T-helper 17 cell (primary cell): ENCODE measurements at regions not wholly inside any gene's neighbourhood (a gene's known extent, or its start where the extent isn't known, plus 50 kb on each side); places are given as distances from the start of the nearest gene placed in this dataset.
"Not testable (repeated sequence)": the region's sequence is repeated elsewhere in the genome, so short reads cannot be mapped to it uniquely, and the experiment has no call there.

Source experiments
- ATAC-seq: fragments of 150-1000 bp; cut with Tn5 transposase; 2 replicates; pipeline ENCODE4 v1.10.0; 2021; ENCODE audit warnings: mild to moderate bottlenecking, moderate library complexity
- DNase-seq, 3 donors: peaks; one replicate each; pipeline versions ENCODE4 v3.0.0 to v3.0.0-alpha.2; 2020 to 2021
- H3K9me3 ChIP-seq: one replicate; pipeline ENCODE4 v1.7.0; 2013; ENCODE audit warnings: low read length, mild to moderate bottlenecking; ENCODE audit not compliant: control insufficient read depth, poor library complexity, severe bottlenecking
- H3K27ac Mint-ChIP-seq: one replicate; pipeline ENCODE4 v1.8.0; 2022; ENCODE audit warnings: mild to moderate bottlenecking, moderate library complexity, mixed read lengths
- H3K27me3 Mint-ChIP-seq: one replicate; pipeline ENCODE4 v1.8.0; 2022; ENCODE audit warnings: mixed read lengths
- H3K36me3 Mint-ChIP-seq: one replicate; pipeline ENCODE4 v1.8.0; 2022; ENCODE audit warnings: low read depth, mixed read lengths
- H3K4me1 Mint-ChIP-seq: one replicate; pipeline ENCODE4 v1.8.0; 2022; ENCODE audit warnings: mild to moderate bottlenecking, mixed read lengths
- H3K4me3 Mint-ChIP-seq: one replicate; pipeline ENCODE4 v1.8.0; 2022; ENCODE audit warnings: mild to moderate bottlenecking, moderate library complexity, mixed read lengths

DNA sequence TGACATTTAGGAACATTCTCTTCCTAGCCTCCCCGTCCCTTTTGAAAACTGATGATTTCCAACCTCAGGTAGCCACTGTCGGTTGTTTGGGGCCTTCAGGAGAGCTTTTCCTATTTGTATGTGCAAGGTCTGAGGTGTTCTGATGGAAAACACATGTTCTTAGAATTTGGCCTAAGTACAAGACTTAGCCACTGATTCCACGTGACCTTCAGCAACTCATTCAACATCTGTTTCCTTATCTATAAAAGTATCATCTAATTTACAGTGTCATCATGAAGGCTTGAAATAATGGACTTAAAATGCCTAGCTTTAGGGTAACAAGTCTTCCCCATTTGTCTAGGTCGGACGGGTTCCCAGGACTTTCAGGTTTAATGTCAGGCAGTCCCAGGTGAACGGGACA, 259.3 kb downstream of the SOX9 start:
- no peak overlapping the region for H3K4me3 Mint-ChIP-seq

GRCh38 chr17:72380737-72381136, 259.9 kb downstream of the SOX9 start:
- no peak overlapping the region for H3K4me3 Mint-ChIP-seq
- H3K9me3 ChIP-seq, result no peaks in the 10 kb centered on the region
- H3K27me3 Mint-ChIP-seq, result peaks cover 34% of the 10 kb centered on the region
- DNase-seq, result no peak
- peaks cover 2% of the 10 kb centered on the region for H3K4me1 Mint-ChIP-seq
- ATAC-seq, result no peak
- no peak overlapping the region for H3K27ac Mint-ChIP-seq
- peaks cover 4% of the 10 kb centered on the region for H3K36me3 Mint-ChIP-seq

More for the DNA sequence above, 259.3 kb downstream of the SOX9 start:
- Mint-ChIP-seq H3K4me1 (peaks cover 2% of the 10 kb centered on the region), H3K27ac (no peak overlapping the region), H3K36me3 (peaks cover 4% of the 10 kb centered on the region), H3K27me3 (peaks cover 32% of the 10 kb centered on the region)
- no peaks in the 10 kb centered on the region for H3K9me3 ChIP-seq
- DNase-seq, result no peak
- no peak for ATAC-seq

GRCh38 chr17:72381597-72382397, 261.0 kb downstream of the SOX9 start:
- ATAC-seq, result no peak
- H3K27ac Mint-ChIP-seq, result no peak overlapping the region

DNA sequence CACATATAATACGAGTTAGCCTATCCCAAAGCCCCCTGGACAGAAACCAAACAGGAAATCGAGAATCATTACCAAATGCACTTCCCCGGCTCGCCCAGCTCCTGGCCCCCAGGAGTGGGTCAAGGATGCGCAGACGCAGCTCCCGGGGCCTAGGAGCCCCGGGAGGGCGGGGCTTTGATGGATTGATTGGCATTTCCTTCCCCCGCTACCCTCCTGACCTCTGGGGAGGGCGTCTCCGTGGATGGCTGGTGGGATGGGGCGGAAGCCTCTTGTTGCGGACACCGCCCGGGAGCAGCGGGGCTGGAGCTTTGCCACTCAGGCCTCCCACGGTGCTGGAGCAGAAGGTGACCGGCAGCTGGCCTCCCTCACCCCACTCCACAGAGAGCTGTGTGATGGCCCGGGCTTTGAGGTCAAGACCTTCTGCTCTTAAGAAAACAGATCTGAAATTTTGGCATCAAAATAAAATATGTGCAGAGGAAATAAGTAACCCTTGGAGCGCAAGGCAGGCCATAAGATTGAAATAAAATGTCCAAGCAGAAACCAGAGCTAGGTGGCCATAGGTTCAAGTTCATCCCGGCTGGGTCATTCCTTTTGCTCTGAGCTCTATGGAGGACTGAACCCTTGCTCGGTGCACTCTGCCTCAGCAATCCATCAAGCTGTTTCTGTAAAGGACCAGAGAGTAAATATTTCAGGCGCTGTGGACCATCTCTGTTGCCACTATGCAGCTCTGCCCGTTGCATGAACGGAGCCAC, 262.3 kb downstream of the SOX9 start:
- peaks cover 3% of the 10 kb centered on the region for H3K36me3 Mint-ChIP-seq
- DNase-seq (no peak), ATAC-seq (no peak)
- H3K9me3 ChIP-seq, result no peaks in the 10 kb centered on the region
- H3K27ac Mint-ChIP-seq, result no peak overlapping the region
- H3K4me1 Mint-ChIP-seq, result no peaks in the 10 kb centered on the region
- no peak overlapping the region for H3K4me3 Mint-ChIP-seq
- H3K27me3 Mint-ChIP-seq, result peaks cover 28% of the 10 kb centered on the region

More at GRCh38 chr17:72381597-72382397, 261.0 kb downstream of the SOX9 start:
- Mint-ChIP-seq H3K4me3 (no peak overlapping the region), H3K36me3 (peaks cover 4% of the 10 kb centered on the region), H3K27me3 (peaks cover 32% of the 10 kb centered on the region), H3K4me1 (no peaks in the 10 kb centered on the region)
- no peaks in the 10 kb centered on the region for H3K9me3 ChIP-seq
- DNase-seq, result no peak

GRCh38 chr17:72385475-72385874, 264.7 kb downstream of the SOX9 start:
- Mint-ChIP-seq H3K4me1 (no peaks in the 10 kb centered on the region), H3K27me3 (peaks cover 21% of the 10 kb centered on the region), H3K27ac (no peak overlapping the region), H3K36me3 (peaks cover 2% of the 10 kb centered on the region), H3K4me3 (no peak overlapping the region)
- no peaks in the 10 kb centered on the region for H3K9me3 ChIP-seq
- DNase-seq (no peak), ATAC-seq (no peak)

GRCh38 chr17:72386173-72386572, 265.4 kb downstream of the SOX9 start:
- H3K9me3 ChIP-seq, H3K4me3 Mint-ChIP-seq, DNase-seq, H3K36me3 Mint-ChIP-seq, H3K27ac Mint-ChIP-seq, ATAC-seq, H3K4me1 Mint-ChIP-seq: not testable (repeated sequence)
- H3K27me3 Mint-ChIP-seq, result peaks cover 21% of the 10 kb centered on the region

DNA sequence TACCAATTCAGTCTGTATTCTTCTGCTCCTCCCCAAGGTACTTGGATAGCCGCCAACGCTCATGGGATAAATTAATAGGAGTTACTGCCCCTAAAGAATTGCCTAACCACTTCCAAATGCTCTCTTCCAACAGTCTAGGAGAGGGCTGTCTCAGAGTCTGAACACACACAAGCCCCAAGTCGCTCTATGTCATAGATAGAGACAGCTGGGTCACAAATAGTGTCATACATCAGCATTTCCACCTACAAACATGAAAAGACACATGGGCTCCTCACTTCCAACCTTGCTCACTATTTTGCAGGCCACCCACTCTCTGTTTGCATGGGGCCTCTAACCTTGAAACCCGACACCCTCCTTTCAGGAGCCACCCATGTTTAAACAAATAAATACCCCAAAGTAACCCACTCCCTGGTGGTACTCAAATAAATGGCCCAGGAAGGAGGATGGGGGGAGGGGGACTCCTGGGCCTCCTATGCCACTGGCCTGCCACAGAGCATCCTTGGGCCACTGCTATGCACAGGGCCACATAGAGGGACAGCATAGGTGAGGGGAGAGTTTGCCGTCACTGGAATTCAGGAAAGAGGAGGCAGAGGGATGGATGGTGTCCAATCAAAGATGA, 265.9 kb downstream of the SOX9 start:
- no peaks in the 10 kb centered on the region for H3K4me1 Mint-ChIP-seq
- H3K27me3 Mint-ChIP-seq, result peaks cover 19% of the 10 kb centered on the region
- no peaks in the 10 kb centered on the region for H3K9me3 ChIP-seq
- no peak overlapping the region for H3K27ac Mint-ChIP-seq
- H3K4me3 Mint-ChIP-seq, result no peak overlapping the region
- no peak for DNase-seq
- H3K36me3 Mint-ChIP-seq, result peaks cover 2% of the 10 kb centered on the region
- ATAC-seq, result no peak

GRCh38 chr17:72387487-72387886, 266.7 kb downstream of the SOX9 start:
- DNase-seq (no peak), ATAC-seq (no peak)
- Mint-ChIP-seq H3K36me3 (peaks cover 2% of the 10 kb centered on the region), H3K4me1 (no peaks in the 10 kb centered on the region), H3K27ac (no peak overlapping the region), H3K27me3 (peaks cover 14% of the 10 kb centered on the region), H3K4me3 (no peak overlapping the region)
- no peaks in the 10 kb centered on the region for H3K9me3 ChIP-seq

GRCh38 chr17:72387969-72388368, 267.1 kb downstream of the SOX9 start:
- Mint-ChIP-seq H3K4me1 (no peaks in the 10 kb centered on the region), H3K27me3 (peaks cover 12% of the 10 kb centered on the region), H3K4me3 (no peak overlapping the region), H3K27ac (no peak overlapping the region), H3K36me3 (no peaks in the 10 kb centered on the region)
- no peaks in the 10 kb centered on the region for H3K9me3 ChIP-seq
- DNase-seq, result no peak
- ATAC-seq, result no peak

- no peaks in the 10 kb centered on the region for H3K4me1 Mint-ChIP-seq
- H3K27me3 Mint-ChIP-seq, result peaks cover 12% of the 10 kb centered on the region
- ATAC-seq (no peak), DNase-seq (no peak)
- no peaks in the 10 kb centered on the region for H3K9me3 ChIP-seq
- H3K4me3 Mint-ChIP-seq, result no peak overlapping the region
- no peaks in the 10 kb centered on the region for H3K36me3 Mint-ChIP-seq
- no peak overlapping the region for H3K27ac Mint-ChIP-seq
These were observed 268.1 kb downstream of the SOX9 start for GRCh38 chr17:72388765-72389473.

GRCh38 chr17:72390675-72391508, 270.1 kb downstream of the SOX9 start:
- Mint-ChIP-seq H3K27me3 (peaks cover 8% of the 10 kb centered on the region), H3K27ac (no peak overlapping the region), H3K4me1 (no peaks in the 10 kb centered on the region), H3K4me3 (no peak overlapping the region), H3K36me3 (no peaks in the 10 kb centered on the region)
- ATAC-seq (no peak), DNase-seq (no peak)
- no peaks in the 10 kb centered on the region for H3K9me3 ChIP-seq
